Esophagus muscularis mucosa (tissue), 4 donors: ENCODE measurements at regions not wholly inside any gene's neighbourhood (a gene's known extent, or its start where the extent isn't known, plus 50 kb on each side); places are given as distances from the start of the nearest gene placed in this dataset.

Source experiments
- DNase-seq: peaks from one replicate; pipeline ENCODE4 v3.0.0-alpha.2; 2017; ENCODE audit errors: extremely low spot score
- H3K27ac ChIP-seq, 4 donors: fragments of 200-600 bp; sonication (generic); replicated peaks in 1 of 4; 1 replicate in 3 of 4; 2 replicates in 1 of 4; pipeline ENCODE4 v1.5.1; 2016 to 2019; ENCODE audit warnings: mild to moderate bottlenecking in 1 of 4
- H3K27me3 ChIP-seq, 4 donors: fragments of 200-600 bp; sonication (generic); one replicate each; pipeline versions ENCODE4 v1.5.1 to v1.6.0; 2016 to 2019
- H3K36me3 ChIP-seq, 4 donors: fragments of 200-600 bp; sonication (generic); one replicate each; pipeline ENCODE4 v1.5.1; 2016 to 2019
- H3K4me1 ChIP-seq, 4 donors: fragments of 200-600 bp; sonication (generic); one replicate each; pipeline ENCODE4 v1.5.1; 2016 to 2019
- H3K4me3 ChIP-seq, 4 donors: fragments of 200-600 bp; sonication (generic); 1 replicate in 2 of 4; 2 replicates in 2 of 4; pipeline ENCODE4 v1.5.1; 2016 to 2019; ENCODE audit warnings: mild to moderate bottlenecking in 4 of 4, moderate library complexity in 1 of 4
- H3K9me3 ChIP-seq, 4 donors: fragments of 200-600 bp; sonication (generic); 1 replicate in 3 of 4; 2 replicates in 1 of 4; pipeline ENCODE4 v1.5.1; 2016 to 2019
- EP300 ChIP-seq: sonication (generic); formaldehyde crosslinking; IDR thresholded peaks from one replicate; pipeline ENCODE4 v1.6.1; 2017; ENCODE audit warnings: antibody characterized with exemption
- POLR2A ChIP-seq: fragments of 450-650 bp; IDR thresholded peaks from one replicate; pipeline ENCODE4 v1.6.1; 2017; ENCODE audit warnings: antibody characterized with exemption, moderate library complexity, mild to moderate bottlenecking, low read depth
- POLR2AphosphoS5 ChIP-seq, 2 donors: sonication (generic); formaldehyde crosslinking; IDR thresholded peaks; one replicate each; pipeline ENCODE4 v1.6.1; 2017; ENCODE audit warnings: antibody characterized with exemption in 2 of 2
- WGBS: methylation state at CpG from one replicate; pipeline ENCODE4 v1.1.5; 2018; 5-methylcytosine and 5-hydroxymethylcytosine counted together
- intact Hi-C: fragments of 100-400 bp; cut with DNase I; formaldehyde crosslinking; loops from one replicate; pipeline ENCODE4 v1.15.1; 2023
- TF ChIP-seq, protein P1 (sequence below), 3 experiments: fragments of 200-600 bp in 2 of 3; fragments of 450-650 bp in 1 of 3; sonication (generic) in 2 of 3; IDR thresholded peaks; one replicate each; pipeline ENCODE4 v1.5.1; 2017 to 2019; ENCODE audit warnings: antibody characterized with exemption in 3 of 3, mild to moderate bottlenecking in 2 of 3, moderate library complexity in 1 of 3

DNA sequence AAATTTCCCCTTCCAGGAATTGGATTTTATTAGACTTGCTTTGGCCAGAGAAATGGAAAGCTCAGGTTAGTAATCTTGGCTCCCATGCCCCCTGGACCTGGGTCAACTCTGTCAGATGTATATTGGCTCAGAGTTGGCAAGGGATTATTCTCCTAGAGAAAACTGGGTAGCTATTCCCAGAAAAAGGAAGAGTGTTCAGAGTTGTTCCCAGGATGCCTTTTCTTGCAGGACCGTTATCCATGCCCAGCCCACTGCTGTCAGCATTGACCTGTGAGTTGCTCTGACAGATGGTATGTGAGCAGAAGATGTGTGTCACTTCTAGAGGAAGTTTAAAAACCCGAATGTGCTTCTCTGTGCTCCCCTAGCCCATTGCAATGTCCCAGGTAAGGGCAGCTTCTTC lies 509.9 kb upstream of the ZFP42 start:
- intact Hi-C loops = no loop called here
- H3K36me3 ChIP-seq = no peaks in the 10 kb centered on the region
- no peaks in the 10 kb centered on the region for H3K27me3 ChIP-seq
- H3K9me3 ChIP-seq = no peaks in the 10 kb centered on the region
- TF ChIP-seq EP300 (no peak), POLR2A (no peak), POLR2AphosphoS5 (IDR thresholded peaks at IDR 0.05) (no peak)
- TF ChIP-seq, protein P1, sequence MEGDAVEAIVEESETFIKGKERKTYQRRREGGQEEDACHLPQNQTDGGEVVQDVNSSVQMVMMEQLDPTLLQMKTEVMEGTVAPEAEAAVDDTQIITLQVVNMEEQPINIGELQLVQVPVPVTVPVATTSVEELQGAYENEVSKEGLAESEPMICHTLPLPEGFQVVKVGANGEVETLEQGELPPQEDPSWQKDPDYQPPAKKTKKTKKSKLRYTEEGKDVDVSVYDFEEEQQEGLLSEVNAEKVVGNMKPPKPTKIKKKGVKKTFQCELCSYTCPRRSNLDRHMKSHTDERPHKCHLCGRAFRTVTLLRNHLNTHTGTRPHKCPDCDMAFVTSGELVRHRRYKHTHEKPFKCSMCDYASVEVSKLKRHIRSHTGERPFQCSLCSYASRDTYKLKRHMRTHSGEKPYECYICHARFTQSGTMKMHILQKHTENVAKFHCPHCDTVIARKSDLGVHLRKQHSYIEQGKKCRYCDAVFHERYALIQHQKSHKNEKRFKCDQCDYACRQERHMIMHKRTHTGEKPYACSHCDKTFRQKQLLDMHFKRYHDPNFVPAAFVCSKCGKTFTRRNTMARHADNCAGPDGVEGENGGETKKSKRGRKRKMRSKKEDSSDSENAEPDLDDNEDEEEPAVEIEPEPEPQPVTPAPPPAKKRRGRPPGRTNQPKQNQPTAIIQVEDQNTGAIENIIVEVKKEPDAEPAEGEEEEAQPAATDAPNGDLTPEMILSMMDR (IDR thresholded peaks at IDR 0.05) = no peak
- no peak overlapping the region for H3K4me3 ChIP-seq
- 75% methylated on average over 1 of the region's 2 CpGs for WGBS
- peak; percentile 45 for DNase-seq
- no peak overlapping the region for H3K27ac ChIP-seq
- H3K4me1 ChIP-seq = peaks cover 0 to 7% (median 5%) of the 10 kb centered on the region in 4 donors

DNA sequence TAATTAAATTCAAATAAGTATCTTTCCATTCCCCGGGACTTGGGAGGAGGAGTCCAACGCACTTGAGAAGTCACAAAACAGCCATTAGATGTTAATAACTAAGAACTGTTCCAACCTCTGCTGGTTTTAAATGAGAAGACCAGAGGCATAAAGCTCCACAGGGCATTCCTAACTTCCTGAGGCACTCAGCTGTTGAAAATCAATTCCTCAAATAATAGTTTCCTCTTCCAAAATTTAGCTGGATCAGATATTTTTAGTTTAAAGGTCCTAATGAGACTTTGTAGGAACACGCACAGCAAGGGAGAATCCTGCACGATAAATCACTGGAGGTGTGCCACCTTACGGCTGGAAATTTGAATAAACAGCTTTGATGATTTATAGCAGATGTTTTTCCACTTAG lies 504.3 kb upstream of the ZFP42 start:
- Histone ChIP-seq H3K4me1 (no peaks in the 10 kb centered on the region), H3K36me3 (no peaks in the 10 kb centered on the region), H3K4me3 (no peak overlapping the region), H3K27ac (no peak overlapping the region), H3K9me3 (no peaks in the 10 kb centered on the region), H3K27me3 (no peaks in the 10 kb centered on the region)
- DNase-seq = no peak
- TF ChIP-seq, protein P1 (IDR thresholded peaks at IDR 0.05) = no peak
- TF ChIP-seq POLR2A = no peak
- no peak for TF ChIP-seq EP300
- TF ChIP-seq POLR2AphosphoS5 (IDR thresholded peaks at IDR 0.05) = no peak
- WGBS = 54% methylated on average over 5 of the region's 5 CpGs
- intact Hi-C loops = no loop called here

DNA sequence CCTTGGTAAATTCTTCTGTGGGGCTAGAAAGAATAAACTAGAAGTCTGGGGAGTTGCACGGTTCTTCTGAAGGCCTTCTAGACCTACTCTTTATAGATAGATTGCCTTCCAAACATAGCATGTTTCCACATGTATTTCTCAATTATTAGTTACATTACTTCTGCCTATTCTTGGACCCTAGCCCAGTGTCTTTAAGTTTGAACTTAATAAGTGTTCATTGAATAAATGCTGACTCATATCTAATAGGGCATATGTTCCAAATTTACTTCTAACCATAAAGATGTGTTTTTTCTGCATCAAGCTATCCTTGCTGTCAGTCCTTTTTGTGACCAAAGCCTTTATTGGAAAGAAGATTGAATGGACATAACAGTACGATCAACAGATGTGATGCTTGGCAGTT lies 503.6 kb upstream of the ZFP42 start:
- no peaks in the 10 kb centered on the region for H3K4me1 ChIP-seq
- intact Hi-C loops = no loop called here
- H3K4me3 ChIP-seq = no peak overlapping the region
- no peaks in the 10 kb centered on the region for H3K27me3 ChIP-seq
- no peak overlapping the region for H3K27ac ChIP-seq
- H3K9me3 ChIP-seq = no peaks in the 10 kb centered on the region
- DNase-seq = no peak
- no peak for TF ChIP-seq POLR2A
- no peak for TF ChIP-seq EP300
- no peaks in the 10 kb centered on the region for H3K36me3 ChIP-seq
- WGBS = 77% methylated on average over 2 of the region's 2 CpGs

DNA sequence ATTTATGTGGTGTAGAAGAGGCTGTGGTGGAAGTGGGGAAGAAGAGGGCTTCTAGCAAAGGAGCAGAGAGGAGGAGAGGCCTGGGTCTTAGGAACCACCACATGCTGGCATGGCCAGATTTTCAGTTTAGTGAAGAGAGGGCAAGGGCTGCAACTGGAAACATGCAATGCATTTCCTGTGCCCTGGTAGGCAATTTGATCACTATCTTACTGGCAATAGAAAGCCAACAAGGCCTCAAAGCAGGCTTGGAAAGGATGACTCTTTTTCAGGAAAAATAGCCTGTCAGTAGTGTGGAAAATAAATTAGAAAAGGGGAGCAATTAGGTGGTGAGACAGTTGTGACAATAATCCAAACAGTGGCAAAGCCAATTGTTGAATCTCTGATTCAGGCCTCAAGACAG lies 501.9 kb upstream of the ZFP42 start:
- Histone ChIP-seq H3K27me3 (no peaks in the 10 kb centered on the region), H3K9me3 (no peaks in the 10 kb centered on the region), H3K4me1 (no peaks in the 10 kb centered on the region), H3K27ac (no peak overlapping the region), H3K36me3 (no peaks in the 10 kb centered on the region), H3K4me3 (no peak overlapping the region)
- DNase-seq = no peak
- intact Hi-C loops = no loop called here
- no peak for TF ChIP-seq POLR2AphosphoS5 (IDR thresholded peaks at IDR 0.05)
- TF ChIP-seq, protein P1 (IDR thresholded peaks at IDR 0.05) = no peak
- TF ChIP-seq EP300 = no peak
- no peak for TF ChIP-seq POLR2A

DNA sequence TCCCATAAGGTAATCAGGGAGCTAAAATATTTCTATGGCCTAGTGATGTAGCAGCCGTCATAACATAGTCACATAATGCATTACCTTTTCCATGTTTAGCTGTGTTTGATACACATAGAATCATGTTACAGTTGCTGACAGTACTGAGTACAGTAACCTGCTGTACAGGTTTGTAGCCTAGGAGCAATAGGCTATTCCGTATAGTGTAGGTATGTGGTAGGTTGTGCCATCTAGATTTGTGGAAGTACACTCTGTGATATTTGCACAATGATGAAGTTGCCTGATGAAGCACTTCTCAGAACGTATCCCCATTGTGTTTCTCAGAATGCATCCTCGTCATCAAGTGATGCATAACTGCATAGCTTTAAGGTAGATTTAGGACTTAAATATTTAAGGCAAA lies 495.6 kb upstream of the ZFP42 start:
- Histone ChIP-seq H3K4me3 (no peak overlapping the region), H3K27me3 (no peaks in the 10 kb centered on the region), H3K4me1 (no peaks in the 10 kb centered on the region), H3K9me3 (no peaks in the 10 kb centered on the region), H3K27ac (no peak overlapping the region), H3K36me3 (no peaks in the 10 kb centered on the region)
- TF ChIP-seq, protein P1 (IDR thresholded peaks at IDR 0.05) = no peak
- TF ChIP-seq EP300 (no peak), POLR2A (no peak), POLR2AphosphoS5 (IDR thresholded peaks at IDR 0.05) (no peak)
- intact Hi-C loops = no loop called here
- DNase-seq = no peak
- WGBS = 89% methylated on average over 4 of the region's 4 CpGs
